AG04450 (cell line): ENCODE measurements at regions not wholly inside any gene's neighbourhood (a gene's known extent, or its start where the extent isn't known, plus 50 kb on each side); places are given as distances from the start of the nearest gene placed in this dataset.
A peak's percentile ranks its signal among the peaks of the same experiment; 100 is the strongest.

ENCODE experiments used
- CTCF ChIA-PET: fragments of 300-600, 350-600 bp; formaldehyde crosslinking; extraction: SDS; loops from one replicate; lab custom pipeline; 2022; ENCODE audit warnings: antibody characterized with exemption, inconsistent platforms; lab: Charles Lee
- POLR2A ChIA-PET: fragments of 350-600 bp; formaldehyde crosslinking; extraction: SDS; loops from one replicate; lab custom pipeline; 2021; ENCODE audit warnings: antibody characterized with exemption, inconsistent platforms; lab: Yijun Ruan, JAX
- DNase-seq: peaks from one replicate; pipeline ENCODE4 v3.0.0-alpha.2; 2011; ENCODE audit warnings: low read depth, low spot score
- H3K27ac ChIP-seq: one replicate; pipeline ENCODE4 v1.5.1; 2012; ENCODE audit warnings: low read depth, low read length, control low read depth
- H3K27me3 ChIP-seq: one replicate; pipeline ENCODE4 v1.6.0; 2012; ENCODE audit warnings: low read length; ENCODE audit not compliant: control insufficient read depth, insufficient read depth
- H3K4me3 ChIP-seq: 2 replicates; pipeline ENCODE4 v1.5.1; 2011; ENCODE audit warnings: mild to moderate bottlenecking, low read depth, low read length, control low read depth
- H3K9me3 ChIP-seq: 2 replicates; pipeline ENCODE4 v1.5.1; 2012; ENCODE audit warnings: low read length; ENCODE audit not compliant: control insufficient read depth, insufficient read depth
- CTCF ChIP-seq: IDR thresholded peaks from 2 replicates; pipeline ENCODE4 v1.5.1; 2011; ENCODE audit warnings: low read depth, low read length, control low read depth, inconsistent platforms

DNA sequence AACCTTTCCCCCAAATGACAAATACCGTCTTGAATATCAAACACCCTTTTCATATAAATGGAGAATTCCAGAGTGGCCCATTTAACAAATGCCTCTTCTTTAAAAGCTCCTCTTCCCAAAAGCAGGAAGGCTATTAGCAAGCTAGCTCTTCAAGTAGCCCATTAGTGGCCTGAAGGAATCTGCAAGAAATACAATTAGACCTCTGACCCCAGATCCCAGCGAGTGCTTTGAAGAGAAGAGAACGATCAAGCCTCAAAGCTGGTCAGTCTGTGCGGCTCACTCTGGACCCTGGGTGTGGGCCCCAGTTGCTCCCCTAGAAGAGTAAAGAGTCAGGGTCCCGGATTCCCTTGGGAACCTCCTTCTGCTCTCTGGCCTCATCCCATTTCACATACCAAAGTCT lies 325.6 kb downstream of the NUAK1 start:
- H3K9me3 ChIP-seq, result no peaks in the 10 kb centered on the region
- TF ChIP-seq CTCF, result no peak
- H3K27ac ChIP-seq, result no peak overlapping the region
- H3K4me3 ChIP-seq, result no peak overlapping the region
- POLR2A ChIA-PET, result no interaction called here
- no peaks in the 10 kb centered on the region for H3K27me3 ChIP-seq
- no peak for DNase-seq
- CTCF ChIA-PET, result interaction anchor here (1.0 kb wide), 1 partner anchor 108 kb away, joined by 3 read pairs; no protein-coding TSS in a partner anchor

DNA sequence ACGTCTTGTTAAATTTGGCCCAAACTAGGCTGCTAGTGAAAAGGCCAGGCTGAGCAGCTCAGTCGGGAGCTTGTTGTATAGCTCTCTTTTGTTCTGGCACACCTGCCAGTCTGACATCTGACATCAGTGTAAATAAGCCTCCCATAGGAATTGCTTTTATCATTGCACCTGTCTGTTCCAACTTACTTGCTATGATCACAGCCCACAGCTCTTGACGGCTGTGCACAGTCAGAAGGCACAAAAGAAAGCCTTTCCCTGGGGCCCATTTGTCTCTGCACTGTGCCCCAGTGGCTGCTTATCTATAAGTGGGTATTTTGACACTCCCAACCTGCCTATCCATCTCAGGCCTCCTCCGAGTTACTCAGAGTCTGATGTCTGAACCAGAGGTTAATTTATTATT lies 324.5 kb downstream of the NUAK1 start:
- no peaks in the 10 kb centered on the region for H3K27me3 ChIP-seq
- no peak overlapping the region for H3K27ac ChIP-seq
- DNase-seq, result no peak
- no peak overlapping the region for H3K4me3 ChIP-seq
- ChIA-PET POLR2A (no interaction called here), CTCF (no interaction called here)
- TF ChIP-seq CTCF, result no peak
- no peaks in the 10 kb centered on the region for H3K9me3 ChIP-seq

GRCh38 chr12:105819549-105819948 lies 319.2 kb downstream of the NUAK1 start:
- Histone ChIP-seq H3K4me3 (no peak overlapping the region), H3K27ac (no peak overlapping the region), H3K9me3 (no peaks in the 10 kb centered on the region), H3K27me3 (peaks cover 5% of the 10 kb centered on the region)
- ChIA-PET POLR2A (no interaction called here), CTCF (no interaction called here)
- TF ChIP-seq CTCF, result no peak
- DNase-seq, result no peak

DNA sequence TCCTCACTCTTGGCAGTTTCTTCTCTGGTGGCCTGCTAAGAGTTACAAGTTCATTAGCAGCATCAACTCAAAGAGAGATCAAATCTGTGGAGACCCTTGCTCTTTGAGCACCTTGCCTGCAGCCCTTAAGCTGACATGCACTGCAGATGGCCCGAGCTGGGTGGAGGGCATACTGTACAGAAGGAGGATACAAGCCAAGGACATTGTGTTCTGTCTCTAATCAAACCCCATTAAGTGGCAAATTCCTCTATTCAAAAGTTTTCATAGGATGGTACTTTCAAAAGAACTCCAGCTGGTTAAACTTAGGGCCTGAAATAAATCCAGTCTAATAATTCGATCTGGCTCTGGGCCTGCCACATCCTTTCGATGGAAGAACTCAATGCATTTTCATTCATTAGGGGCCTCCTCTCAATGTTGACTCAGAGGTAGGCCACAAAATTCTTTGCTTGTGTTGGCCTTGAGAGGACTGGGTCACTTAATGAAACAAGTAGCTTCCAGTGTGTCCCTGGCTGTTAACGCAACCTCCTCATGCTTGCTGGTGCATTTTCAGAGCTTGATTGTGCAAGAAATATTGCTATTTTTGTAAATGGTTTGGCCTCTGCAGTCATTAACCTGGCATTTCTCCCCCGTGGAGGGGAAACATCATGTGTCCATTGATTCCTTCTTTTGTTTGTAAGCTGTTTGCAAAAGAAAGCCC lies 318.2 kb downstream of the NUAK1 start:
- Histone ChIP-seq H3K27me3 (peaks cover 6% of the 10 kb centered on the region), H3K4me3 (no peak overlapping the region), H3K9me3 (no peaks in the 10 kb centered on the region), H3K27ac (peak overlapping the region; percentile 11)
- DNase-seq, result no peak
- CTCF ChIA-PET, result interaction anchor here (0.9 kb wide), 1 partner anchor 316 kb away, joined by 3 read pairs; no protein-coding TSS in a partner anchor
- POLR2A ChIA-PET, result no interaction called here
- no peak for TF ChIP-seq CTCF

GRCh38 chr12:105822131-105823105 lies 316.3 kb downstream of the NUAK1 start:
- TF ChIP-seq CTCF, result no peak
- DNase-seq, result no peak
- ChIA-PET POLR2A (interaction anchor here (0.7 kb wide), 2 partner anchors 44 to 313 kb away, joined by 4 read pairs; no protein-coding TSS in a partner anchor), CTCF (no interaction called here)
- Histone ChIP-seq H3K27me3 (peaks cover 6% of the 10 kb centered on the region), H3K9me3 (no peaks in the 10 kb centered on the region), H3K4me3 (no peak overlapping the region), H3K27ac (no peak overlapping the region)
